ENCODE measurements at regions not wholly inside any gene's neighbourhood (a gene's known extent, or its start where the extent isn't known, plus 50 kb on each side); places are given as distances from the start of the nearest gene placed in this dataset.
"Not testable (repeated sequence)": the region's sequence is repeated elsewhere in the genome, so short reads cannot be mapped to it uniquely, and the experiment has no call there.

DNA sequence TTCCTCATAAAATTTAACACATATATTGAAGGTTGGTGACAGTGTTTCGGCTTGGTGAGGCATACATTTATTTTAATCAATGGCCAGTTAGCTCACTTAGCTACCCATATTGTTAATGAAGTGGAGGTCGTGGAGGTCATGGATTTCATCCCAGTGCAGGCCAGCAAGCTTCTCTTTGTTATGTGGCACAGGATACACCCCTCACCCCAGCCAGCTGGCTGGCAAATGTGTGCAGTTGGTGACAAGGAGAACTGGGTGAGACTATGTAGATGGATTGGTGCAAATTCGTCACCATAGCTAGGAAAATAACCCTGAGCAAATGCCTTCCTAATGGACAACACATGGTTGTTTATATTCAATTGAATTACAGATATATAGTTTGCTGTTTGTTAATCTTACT, 50.5 kb upstream of the FOXP2 start:
- DNase-seq: no peak

DNA sequence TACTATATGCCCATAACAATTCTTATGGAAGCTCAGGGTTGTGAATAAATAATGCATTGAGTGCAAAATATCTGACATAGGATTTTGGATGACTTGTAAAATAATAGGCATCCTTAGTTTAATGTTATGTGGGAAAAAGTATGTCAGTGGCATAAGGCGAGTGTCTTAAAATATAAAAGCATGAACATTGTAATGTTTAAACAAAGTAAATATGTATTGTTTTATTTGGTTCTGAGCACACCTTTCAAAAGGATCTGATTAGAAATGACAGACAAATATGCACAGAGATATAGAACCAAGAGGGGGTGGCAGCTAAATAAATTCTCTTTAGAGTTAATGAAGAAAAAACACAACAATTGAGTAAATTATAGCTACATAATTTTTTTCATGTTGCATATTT, 51.3 kb upstream of the FOXP2 start:
- no peak for DNase-seq

DNA sequence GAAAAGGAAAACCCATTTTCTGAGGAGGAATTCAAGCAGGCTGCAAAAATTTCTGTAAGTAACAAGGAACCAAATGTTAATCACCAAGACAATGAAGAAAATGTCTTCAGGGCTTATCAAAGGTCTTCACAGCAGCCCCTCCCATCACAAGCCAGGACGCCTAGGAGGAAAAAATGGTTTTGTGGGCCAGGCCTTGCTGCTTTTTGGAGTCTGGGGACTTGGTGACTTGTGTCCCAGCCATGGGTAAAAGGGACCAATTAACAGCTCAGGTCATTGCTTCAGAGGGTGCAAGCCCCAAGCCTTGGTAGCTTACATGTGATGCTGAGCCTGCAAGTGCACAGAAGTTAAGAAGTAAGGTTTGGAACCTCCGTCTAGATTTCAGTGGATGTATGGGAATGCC, 55.7 kb upstream of the FOXP2 start:
- DNase-seq: no peak

DNA sequence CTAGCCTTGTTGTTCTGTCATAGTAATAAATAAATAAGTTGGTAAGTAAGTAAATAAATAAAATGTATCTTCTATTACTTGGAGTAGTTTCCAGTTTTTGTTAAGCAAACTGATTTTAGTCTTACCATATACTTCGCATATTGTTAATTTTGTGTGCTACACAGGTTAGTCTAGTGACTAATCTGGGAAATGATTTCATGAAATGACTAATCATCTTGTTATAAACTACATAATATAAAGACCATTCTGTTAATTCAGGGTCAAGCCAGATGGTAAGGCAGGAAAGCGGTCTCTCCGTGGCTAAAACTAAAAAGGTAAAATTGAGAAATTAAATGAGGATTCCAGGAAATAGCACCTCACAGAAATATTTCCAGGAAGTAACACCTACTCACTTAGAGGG, 58.5 kb upstream of the FOXP2 start:
- no peak for DNase-seq

DNA sequence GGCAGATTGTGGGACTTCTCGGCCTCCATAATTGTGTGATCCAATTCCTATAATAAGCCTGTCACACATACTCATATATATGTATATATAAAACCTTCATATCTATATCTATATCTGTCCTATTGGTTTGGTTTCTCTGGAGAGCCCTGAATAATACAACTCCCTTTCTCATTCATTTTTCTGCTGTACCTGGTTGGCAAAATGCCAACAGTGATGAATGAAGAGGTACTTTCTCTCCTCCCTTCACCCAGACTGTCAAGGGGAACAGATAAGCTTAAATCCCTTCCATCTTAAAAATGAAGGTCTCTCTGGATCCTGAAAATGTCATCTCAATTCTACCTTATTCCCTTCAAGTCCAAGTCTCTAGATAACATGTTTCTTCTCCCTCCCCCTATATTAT, 60.3 kb upstream of the FOXP2 start:
- DNase-seq: no peak

DNA sequence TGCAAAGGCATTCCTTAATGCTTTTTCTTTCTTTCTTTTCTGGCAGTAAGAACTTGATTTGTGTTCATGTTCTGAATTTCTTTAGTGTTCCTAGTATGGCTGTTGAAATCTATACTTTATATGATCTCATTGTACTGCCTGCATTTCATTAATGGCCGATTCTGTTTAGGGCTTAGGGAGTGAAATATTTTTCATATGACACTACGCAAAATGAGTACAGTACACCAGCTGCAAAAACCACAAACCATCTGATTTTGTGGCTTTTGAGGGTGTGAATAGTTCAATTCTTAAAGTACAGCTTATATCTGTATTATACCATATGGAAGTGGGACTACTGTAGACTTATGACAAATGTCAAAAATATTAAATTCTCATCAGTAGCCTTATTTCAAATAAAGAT, 69.1 kb upstream of the FOXP2 start:
- no peak for DNase-seq

DNA sequence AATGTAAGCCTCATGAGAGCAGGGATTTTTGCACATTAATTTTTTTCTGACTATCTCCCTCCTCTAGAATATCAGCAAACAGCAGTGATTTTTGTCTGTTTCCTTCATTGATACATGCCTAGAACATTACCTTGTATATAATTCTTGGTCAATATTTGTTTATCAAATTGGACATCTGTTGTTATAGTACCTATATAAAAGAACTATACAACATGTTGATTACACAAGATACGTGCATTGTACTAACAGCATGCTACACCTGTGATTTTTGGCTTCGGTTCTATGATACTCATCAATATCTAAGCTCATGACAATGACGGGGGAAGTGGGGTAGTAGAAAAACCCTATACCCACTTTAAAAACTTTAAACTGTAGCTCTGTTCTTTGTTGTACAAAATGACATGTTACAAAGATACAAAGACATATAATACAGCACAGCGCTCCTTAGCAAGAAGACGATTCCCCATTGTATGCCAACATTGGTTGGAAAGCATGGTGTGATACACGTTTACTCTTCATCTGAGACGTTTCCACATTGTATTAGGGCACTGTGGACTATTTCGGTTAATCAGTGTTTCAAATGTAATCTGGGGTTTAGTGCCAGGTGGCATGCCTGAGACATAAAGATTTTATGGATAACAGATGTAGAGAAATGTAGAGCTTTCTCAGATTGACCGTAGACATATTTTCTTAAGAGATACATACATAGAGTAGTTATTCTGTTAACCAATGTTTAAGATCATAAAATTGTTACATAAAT, 70.5 kb upstream of the FOXP2 start:
- DNase-seq: no peak

DNA sequence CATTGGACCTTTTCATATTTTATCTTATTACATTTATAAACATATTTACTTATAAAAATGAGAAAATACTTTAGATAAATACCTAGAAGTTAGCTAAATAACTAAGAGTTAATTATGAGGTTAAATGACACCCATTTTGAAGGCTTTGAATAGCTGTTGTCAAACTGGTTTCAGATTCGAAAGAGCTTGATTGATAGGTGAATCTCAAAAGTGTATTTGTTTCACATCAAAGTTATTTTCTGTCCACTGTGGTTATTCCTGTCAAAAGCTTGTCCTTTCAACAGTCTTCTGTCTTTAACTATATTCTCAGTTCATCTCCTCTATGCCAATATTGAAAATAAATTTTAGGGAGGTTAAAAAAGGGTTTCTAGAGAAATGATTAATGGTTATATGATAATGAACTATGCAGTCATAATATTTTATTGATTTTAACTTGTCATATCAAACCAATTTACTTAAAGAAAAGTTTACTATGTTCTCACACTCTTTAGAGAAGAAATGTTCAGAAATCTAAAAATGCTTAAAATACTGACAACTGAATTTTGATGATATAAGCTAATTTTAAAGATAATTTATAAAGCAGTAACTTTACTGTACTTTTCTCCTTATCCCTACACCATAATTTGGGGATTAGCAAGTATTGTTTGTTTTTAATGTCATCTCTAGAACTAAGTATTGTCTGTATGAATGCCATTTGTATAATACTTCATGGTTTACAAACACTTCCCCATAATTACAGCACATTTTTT, 72.0 kb upstream of the FOXP2 start:
- no peak for DNase-seq

DNA sequence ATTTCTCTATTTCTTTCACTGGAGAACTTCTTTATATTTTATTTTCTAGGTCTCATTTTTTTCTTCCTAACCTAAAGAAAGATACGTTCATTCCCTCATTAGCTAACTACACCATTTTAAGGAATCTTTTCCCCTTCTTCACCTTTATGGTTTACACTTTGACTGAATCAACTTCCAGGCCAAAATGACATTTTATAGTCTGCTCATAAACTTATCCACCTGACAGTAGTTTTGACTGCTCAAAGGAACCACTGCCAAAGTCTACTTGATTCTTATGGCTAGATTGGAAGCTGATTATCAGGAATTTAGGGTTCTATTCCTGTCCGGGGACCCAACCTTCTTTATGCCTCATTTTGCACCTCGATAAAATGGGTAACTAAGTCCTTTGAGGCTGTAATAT, 73.0 kb upstream of the FOXP2 start:
- DNase-seq: no peak

DNA sequence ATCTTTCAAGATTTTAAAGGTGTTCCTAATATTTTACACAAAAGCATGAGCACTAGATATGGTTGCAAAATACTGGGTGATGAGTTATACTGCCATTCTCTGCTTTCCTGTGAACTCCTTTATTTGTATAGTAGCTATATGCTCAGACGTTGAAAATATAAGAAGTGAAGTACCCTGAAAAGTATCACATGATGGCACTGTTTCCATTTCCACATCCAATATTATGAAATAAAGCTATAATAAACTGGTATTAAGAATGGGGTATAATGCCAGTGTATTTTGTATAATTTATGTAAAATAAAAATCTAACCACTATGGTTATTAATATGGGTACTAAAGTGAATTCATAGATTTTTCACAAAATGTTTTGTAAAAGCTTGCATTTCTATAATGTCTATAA, 79.6 kb upstream of the FOXP2 start:
- DNase-seq: no peak

DNA sequence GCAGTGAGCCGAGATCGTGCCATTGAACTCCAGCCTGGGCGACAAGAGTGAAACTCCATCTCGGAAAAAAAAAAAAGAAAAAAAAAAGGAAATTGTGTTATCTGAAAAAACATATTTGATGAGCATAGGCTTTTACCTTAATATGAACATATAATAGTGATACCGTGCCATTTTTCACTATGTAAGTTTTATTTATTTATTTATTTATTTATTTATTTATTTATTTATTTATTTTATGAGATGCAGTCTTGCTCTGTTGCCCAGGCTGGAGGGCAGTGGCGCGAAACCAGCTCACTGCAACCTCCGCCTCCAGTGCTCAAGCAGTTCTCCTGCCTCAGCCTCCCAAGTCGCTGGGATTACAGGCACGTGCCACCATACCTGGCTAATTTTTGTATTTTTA, 85.2 kb upstream of the FOXP2 start:
- DNase-seq: not testable (repeated sequence)

DNA sequence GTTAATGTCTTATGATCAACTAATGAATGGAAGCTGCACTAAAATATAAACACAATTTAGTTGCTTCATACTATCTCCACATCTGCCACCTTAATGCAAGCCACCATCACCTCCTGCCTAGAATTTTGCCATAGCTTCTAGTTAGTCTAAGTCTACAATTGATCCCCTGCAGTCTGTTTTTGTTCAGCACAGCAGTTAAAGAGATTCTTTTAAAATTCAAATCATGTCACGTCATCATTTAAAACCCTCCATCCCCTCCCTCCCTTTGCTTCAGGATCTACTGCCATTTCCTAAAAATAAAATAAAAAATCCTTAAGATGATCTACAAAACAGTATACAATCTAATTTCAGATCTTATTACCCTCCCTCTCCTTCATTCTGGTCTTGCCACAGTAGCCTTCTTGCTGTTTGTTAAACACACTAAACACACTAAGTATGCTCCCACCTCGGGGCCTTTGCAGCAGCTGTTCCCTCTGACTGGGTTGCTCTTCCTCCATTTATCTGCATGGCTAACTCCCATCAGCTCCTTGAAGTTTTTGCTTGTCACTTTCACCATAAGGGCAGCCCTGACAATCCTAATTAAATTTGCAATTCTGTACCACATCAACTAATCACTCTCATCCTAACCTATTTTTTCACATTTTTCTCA, 97.0 kb upstream of the FOXP2 start:
- DNase-seq: no peak

DNA sequence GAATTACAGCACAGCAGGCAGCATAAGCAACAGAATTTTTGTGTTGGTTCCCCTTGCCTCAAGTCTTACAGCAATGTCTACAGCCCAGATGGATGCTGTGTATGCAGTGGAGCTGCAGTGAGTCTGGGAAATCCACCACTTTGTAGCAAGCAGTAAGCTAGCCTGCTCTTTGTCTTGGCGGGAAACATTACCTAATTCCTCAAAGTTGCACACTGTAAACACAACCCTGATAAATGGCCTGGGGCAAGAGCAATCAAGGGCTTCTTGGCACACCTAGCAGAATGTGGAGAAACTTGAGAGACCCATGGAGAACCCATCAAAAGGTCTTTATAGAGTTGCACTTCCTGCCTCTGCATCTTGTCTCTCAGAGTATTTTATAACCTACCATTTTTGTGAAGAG, 102.0 kb upstream of the FOXP2 start:
- DNase-seq: no peak

DNA sequence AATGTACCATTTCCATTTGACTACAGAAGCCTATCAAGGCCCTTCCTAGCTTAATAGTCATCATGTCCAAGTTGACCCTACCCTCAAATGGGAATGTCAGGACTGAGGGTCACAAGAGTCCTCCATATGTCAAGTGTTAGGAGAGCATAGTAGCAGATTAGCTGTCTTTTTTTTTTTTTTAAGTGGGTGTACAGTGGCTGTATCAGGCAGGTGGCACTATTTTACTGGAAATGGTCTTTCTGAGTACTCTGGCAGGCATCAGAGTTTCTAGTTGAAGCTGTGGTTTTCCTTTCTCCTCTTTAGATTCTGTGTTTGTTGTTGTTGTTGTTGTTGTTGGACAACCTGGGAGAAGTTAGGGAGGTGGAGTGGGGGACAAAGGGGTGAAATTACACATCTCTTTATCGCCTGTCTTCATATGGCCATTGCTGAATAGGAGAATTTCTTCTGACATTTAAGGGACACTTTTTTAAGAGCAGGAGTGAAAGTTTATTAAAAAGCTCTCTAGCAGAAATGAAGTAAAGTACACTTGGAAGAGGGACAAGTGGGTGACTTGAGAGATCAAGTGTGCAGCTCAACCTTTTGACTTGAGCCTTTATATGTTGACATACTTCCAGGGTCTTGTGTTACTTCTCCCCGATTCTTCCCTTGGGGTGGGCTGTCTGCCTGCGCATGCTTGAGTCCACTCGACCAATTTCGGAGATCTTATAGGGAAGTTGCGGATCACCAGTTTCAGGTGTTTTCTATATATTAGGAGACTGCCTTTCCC, 104.1 kb upstream of the FOXP2 start:
- no peak for DNase-seq

DNA sequence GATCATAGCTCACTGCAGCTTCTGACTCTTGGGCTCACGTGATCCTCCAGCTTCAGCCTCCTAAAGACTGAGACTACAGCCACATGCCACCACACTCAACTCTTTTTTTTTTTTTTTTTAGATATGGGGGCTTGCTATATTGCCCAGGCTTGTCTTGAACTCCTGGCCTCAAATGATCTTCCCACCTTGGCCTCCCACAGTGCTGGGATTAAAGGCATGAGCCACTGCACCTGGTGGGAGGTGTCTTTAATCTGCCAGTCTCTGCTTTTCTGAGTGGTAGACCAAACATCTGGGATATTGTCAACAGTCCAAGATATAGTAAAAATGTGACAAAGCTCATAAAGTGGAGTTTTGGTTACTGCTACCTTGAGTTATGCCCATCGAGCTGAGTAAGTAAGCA, 104.9 kb upstream of the FOXP2 start:
- no peak for DNase-seq

DNA sequence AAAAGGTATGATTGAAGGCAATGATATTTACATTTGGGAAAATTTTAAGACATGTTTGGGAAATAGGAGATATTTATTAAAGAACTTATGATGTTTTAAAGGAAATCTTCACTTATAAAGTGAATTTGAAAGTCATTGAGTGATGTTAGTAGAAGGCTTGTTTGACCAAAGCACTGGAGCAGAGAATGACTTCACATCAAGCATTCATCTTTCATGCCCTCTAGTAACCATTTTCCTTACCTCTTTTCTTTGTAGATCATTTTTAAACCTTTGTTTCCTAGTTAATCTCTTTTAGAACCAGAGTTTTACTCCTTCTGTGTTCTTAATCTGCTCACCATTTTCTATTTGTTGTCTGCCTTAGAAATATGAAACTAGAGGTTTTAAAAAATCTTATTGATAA, 111.3 kb upstream of the FOXP2 start:
- DNase-seq: no peak

DNA sequence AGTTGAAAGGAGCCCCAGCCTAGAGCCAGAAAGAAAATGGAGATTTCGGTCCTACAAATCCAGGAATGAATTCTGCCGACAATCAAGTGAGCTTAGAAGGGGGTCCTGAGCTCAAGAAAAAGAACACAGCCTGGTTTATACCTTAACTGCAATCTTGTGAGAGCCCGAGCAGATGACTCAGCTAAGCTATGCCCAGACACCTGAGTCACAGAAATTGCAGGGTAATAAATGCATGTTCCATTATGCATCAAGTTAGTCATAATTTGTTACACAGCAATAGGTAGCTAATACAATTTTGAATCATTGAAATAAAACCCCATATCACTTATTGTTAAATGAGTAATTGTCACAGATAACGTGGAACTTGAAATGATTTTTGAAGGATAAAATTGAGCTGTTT, 111.8 kb upstream of the FOXP2 start:
- DNase-seq: no peak

DNA sequence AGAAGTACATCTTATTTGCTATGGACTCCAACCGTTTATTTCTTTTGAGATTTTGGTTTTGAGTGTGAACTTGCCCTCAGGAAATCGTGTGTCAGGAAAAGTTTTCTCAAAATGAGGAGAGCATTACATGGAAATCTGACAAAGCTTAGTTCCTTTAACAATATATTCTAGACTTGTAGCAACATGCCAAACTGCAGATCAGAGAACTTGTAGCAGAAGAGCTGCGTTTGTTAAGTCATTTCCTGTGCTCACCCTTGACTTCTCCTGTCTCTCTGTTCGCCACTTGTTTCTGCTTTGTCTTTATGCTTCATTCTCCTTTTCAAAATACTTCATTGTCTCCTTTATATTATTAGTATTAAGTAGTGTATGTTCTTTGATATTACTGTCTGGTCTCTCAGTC, 116.6 kb upstream of the FOXP2 start:
- DNase-seq: no peak

DNA sequence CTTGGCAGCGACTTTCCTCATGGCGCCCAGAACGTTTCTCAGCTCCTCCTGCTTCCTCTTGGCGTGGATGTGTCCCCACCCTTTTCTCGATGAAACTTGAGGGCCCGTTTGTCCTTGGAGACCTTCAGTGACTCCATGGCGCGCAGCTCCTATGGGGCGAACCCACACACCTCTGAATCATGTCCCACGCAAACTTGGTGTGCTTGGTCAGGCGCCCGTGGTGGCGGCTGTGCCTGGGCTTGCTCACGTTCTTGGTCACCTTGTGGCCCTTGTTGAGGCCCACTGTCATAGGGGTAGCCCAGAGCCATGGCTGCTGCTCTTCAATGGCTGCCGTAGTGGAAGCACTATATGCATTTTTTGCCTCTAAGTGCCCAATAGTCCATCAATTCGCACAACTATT, 117.5 kb upstream of the FOXP2 start:
- DNase-seq: no peak

DNA sequence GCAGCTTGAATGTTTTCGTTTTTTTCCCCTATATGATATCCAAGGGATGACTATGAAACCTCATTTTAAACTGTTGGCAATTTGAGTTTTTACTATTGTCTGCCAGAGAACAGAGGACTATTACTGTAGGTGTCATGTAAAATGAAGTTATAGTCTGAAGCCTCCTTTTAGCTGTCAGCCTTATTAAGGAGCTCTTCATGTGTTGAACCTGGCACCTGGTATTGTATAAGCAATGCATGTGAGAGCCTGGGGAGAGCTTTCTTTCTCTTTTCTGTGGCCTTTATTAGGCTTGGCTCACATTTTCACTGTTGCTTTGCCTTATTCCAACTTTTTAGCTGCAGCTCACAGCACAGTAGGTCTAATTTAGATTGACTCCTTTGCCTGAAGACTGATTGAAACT, 119.1 kb upstream of the FOXP2 start:
- DNase-seq: no peak

DNA sequence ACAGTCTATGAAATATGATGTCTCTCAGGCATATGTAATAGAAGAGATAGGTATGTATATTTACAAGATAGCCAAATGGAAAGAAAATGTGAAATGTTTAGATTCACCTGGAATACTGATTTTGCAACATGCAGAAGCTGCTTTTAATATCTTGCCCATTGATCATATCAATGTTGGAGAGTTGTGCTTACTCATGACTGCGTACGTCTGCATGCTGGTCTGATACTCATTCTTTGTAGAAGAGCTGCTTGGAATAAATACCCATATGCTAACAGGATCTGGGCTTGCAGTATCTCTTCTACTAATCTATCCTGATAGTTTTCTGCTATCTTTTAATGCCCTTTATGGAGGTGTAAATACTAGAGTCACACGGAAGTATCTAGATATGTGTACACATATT, 120.6 kb upstream of the FOXP2 start:
- DNase-seq: no peak

DNA sequence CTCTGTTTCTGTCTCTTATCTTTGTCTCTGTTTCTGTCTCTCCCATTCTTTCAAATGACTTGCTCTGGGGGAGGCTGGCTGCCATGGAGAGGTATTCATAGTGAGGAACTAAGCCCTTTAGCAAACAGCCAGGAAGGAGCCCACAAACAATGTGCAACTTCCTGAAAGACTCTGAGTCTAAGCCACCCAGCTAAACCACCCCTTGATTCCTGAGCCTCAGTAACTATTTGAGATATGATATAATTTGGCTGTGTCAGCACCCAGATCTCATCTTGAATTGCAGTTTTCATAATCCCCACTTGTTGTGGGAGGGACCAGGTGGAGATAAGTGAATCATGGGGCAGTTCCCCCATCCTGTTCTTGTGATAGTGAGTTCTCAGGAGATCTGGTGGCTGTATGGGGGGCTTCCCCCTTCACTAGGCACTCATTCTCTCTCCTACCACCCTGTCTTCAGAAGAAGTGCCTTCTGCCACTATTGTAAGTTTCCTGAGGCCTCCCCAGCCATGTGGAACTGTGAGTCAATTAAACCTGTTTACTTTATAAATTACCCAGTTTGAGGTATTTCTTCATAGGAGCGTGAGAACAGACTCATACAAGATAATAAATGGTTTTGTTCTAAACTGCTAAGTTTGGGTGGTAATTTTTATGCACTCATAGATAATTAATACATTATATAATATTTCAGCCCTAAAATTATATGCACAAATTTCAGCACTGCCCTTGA, 121.2 kb upstream of the FOXP2 start:
- no peak for DNase-seq

DNA sequence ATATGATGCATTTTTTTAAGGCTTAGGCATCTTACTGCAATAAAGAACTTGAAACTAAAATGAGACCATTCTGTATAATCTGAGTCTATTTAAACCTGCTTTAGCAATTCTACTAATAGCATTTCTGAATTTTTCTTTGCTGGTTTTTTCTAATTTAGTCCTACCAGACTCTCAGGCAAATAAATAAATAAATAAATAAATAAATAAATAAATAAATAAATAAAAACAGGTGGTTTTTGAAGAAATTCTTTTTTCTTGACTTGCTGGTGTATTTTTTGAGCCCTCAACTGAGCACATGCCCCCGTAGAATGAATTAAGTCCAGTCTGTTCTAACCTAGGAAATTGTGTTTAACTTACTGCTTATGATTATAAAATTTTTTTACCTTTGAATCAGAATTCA, 134.7 kb upstream of the FOXP2 start:
- no peak for DNase-seq

Measured in activated T-cell treated with anti-CD3 and anti-CD28 coated beads, Interleukin-2, amount 50 U/mL, for 1 hour (primary cell).